ENCODE measurements at regions not wholly inside any gene's neighbourhood (a gene's known extent, or its start where the extent isn't known, plus 50 kb on each side); places are given as distances from the start of the nearest gene placed in this dataset.
"Not testable (repeated sequence)": the region's sequence is repeated elsewhere in the genome, so short reads cannot be mapped to it uniquely, and the experiment has no call there.

DNA sequence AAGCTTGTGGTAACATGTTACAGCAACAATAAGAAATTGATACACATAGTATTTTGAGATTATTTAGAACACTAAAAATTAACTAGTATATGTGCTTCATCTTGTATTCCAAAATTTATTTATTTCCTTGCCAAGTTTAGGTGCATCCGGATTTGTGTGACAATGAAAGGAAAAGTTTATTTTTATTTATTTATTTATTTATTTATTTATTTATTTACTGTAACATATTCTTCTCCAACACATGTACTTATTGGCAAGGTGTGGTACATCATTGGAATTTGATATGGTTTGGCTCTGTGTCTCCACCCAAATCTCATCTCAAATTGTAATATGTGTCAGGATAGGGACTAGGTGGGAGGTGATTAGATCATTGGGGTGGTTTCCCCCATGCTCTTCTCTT is 373.3 kb upstream of the EDIL3 start:
- no peak overlapping the region for H3K4me3 ChIP-seq (ENCODE audit: control insufficient read depth, low read depth, low read length)
- DNase-seq (ENCODE audit: low read depth), result no peak
- TF ChIP-seq, protein P1, sequence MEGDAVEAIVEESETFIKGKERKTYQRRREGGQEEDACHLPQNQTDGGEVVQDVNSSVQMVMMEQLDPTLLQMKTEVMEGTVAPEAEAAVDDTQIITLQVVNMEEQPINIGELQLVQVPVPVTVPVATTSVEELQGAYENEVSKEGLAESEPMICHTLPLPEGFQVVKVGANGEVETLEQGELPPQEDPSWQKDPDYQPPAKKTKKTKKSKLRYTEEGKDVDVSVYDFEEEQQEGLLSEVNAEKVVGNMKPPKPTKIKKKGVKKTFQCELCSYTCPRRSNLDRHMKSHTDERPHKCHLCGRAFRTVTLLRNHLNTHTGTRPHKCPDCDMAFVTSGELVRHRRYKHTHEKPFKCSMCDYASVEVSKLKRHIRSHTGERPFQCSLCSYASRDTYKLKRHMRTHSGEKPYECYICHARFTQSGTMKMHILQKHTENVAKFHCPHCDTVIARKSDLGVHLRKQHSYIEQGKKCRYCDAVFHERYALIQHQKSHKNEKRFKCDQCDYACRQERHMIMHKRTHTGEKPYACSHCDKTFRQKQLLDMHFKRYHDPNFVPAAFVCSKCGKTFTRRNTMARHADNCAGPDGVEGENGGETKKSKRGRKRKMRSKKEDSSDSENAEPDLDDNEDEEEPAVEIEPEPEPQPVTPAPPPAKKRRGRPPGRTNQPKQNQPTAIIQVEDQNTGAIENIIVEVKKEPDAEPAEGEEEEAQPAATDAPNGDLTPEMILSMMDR (IDR thresholded peaks at IDR 0.05; ENCODE audit: control insufficient read depth, insufficient read depth, low read depth, low read length, missing control alignments), result no peak

DNA sequence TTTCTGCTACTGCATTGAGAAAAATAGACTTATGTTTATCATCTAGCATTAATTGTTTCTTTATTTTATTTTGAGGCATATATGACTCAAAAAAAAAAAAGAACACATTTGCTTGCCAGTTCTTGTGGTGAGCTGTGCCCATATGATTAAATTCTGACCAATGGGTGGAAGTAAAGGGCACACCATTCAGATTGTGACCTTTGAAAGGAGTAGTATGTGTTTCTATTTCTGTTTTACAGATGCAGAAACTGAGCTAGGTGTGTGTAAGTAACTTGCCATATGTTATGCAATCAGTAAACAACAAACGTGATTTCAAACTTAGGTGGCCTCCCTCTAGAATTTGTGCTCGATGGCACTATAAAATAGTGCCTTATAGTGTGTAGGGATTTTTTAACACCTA is 368.1 kb upstream of the EDIL3 start:
- H3K4me3 ChIP-seq (ENCODE audit: control insufficient read depth, low read depth, low read length), result no peak overlapping the region
- TF ChIP-seq, protein P1 (IDR thresholded peaks at IDR 0.05; ENCODE audit: control insufficient read depth, insufficient read depth, low read depth, low read length, missing control alignments), result no peak
- no peak for DNase-seq (ENCODE audit: low read depth)

DNA sequence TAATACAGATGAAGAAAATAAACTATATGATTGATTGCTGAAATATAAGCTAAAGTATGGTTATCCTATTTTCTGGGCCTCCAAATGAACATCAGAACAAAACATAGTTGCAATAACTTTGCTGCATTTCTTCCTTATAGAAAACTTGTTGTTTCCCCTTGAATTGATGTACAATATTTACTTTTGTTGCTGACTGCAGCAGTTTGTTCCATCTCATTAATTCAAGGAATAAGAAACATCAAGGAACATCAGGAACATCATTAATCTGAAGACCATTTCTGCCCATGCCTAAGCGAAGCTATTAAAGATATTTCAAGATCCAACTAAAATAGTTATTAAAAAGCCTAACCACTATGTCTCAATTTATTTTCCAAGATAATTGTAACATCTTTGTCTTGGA is 363.6 kb upstream of the EDIL3 start:
- H3K4me3 ChIP-seq (ENCODE audit: control insufficient read depth, low read depth, low read length), result no peak overlapping the region

DNA sequence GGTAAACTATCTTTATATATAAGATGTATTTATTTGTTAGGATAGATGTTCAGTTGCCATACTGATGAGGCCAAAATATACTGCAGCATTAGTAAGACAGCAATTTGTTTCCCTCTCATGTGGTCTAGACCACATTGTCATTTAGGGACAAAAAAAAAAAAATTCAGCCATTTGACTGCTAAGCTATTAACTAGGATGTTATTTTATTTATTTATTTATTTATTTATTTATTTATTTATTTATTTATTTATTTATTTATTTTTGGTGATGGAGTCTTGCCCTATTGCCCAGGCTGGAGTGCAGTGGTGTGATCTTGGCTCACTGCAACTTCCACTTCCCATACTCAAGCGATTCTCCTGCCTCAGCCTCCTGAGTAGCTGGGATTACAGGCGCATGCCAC is 361.6 kb upstream of the EDIL3 start:
- not testable (repeated sequence) for DNase-seq (ENCODE audit: low read depth); H3K4me3 ChIP-seq (ENCODE audit: control insufficient read depth, low read depth, low read length)

More for the DNA sequence above, 363.6 kb upstream of the EDIL3 start:
- DNase-seq (ENCODE audit: low read depth), result no peak
- TF ChIP-seq, protein P1 (IDR thresholded peaks at IDR 0.05; ENCODE audit: control insufficient read depth, insufficient read depth, low read depth, low read length, missing control alignments), result no peak

DNA sequence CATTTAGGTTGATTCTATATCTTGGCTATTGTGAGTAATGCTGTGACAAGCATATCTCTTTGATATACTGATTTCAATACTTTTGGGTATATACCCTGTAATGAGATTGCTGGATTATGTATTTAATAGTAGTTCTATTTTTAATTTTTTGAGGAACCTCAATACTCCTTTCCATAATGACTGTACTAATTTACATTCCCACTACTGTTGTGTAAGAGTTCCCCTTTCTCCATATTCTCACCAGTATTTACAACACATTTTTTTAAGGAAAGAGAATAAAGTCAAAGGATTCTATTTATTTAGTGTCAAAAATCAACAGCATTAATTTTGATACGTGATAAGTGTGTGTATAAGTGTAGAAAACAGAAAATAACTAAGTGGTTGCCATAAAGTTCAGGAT is 356.4 kb upstream of the EDIL3 start:
- TF ChIP-seq, protein P1 (IDR thresholded peaks at IDR 0.05; ENCODE audit: control insufficient read depth, insufficient read depth, low read depth, low read length, missing control alignments), result no peak
- no peak overlapping the region for H3K4me3 ChIP-seq (ENCODE audit: control insufficient read depth, low read depth, low read length)
- no peak for DNase-seq (ENCODE audit: low read depth)

DNA sequence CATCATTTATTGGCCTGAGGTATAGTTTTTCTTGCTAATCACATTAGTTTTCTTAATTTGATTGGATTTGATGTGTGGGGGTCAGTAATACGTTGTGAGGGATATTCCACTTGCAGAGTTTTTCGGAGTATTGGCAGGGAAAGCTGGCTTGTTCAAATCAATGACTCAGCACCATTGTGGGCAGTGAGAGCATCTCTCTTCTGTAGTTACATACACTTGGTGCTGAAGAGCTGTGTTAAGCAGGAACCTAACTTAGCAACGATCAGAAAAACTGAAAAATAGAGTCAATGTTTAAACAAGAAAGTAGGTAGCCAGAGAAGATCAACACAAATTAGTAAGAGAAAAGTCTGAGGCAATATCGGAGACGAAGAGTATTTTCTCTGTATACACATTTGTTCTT is 344.6 kb upstream of the EDIL3 start:
- DNase-seq (ENCODE audit: low read depth), result no peak
- TF ChIP-seq, protein P1 (IDR thresholded peaks at IDR 0.05; ENCODE audit: control insufficient read depth, insufficient read depth, low read depth, low read length, missing control alignments), result no peak
- H3K4me3 ChIP-seq (ENCODE audit: control insufficient read depth, low read depth, low read length), result no peak overlapping the region

DNA sequence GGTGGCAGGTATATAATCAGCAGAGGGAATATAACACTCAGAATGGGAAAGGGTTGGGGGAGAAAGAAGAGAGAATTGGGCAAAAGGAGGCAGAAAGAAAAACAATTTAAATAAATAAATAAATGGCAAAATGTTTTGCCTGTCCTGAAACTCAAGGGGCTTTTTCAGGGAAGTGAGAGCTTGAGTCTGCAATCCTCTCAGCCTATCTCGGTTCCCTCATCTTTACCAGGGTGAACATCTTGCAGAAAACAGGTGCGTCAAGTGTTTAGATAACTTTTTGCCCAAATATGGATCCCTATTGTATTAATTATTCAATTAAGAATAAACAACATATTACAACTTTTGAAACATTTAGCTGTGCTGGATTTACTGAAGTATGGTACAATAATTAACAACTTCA is 343.0 kb upstream of the EDIL3 start:
- TF ChIP-seq, protein P1 (IDR thresholded peaks at IDR 0.05; ENCODE audit: control insufficient read depth, insufficient read depth, low read depth, low read length, missing control alignments), result no peak
- no peak overlapping the region for H3K4me3 ChIP-seq (ENCODE audit: control insufficient read depth, low read depth, low read length)
- DNase-seq (ENCODE audit: low read depth), result no peak
